T-cell (primary cell): ENCODE measurements at regions not wholly inside any gene's neighbourhood (a gene's known extent, or its start where the extent isn't known, plus 50 kb on each side); places are given as distances from the start of the nearest gene placed in this dataset.

Experiments used
- ATAC-seq, 4 experiments: fragments of 200-7000 bp in 3 of 4; fragments of 150-1000 bp in 1 of 4; cut with Tn5 transposase; replicated peaks in 1 of 4; 1 replicate in 3 of 4; 2 replicates in 1 of 4; pipeline ENCODE4 v1.10.0; 2021; ENCODE audit warnings: moderate library complexity in 3 of 4, mild to moderate bottlenecking in 2 of 4, moderate number of reproducible peaks in 1 of 4
- CTCF ChIA-PET, 2 donors: fragments of 300-600 bp; sonication (Branson Sonifier 250); formaldehyde crosslinking; loops; one replicate each; lab custom pipeline; 2022; ENCODE audit warnings: antibody characterized with exemption in 2 of 2; lab: Charles Lee
- POLR2A ChIA-PET, 2 donors: fragments of 300-600 bp; sonication (Branson Sonifier 250); formaldehyde crosslinking; loops; one replicate each; lab custom pipeline; 2022; ENCODE audit warnings: antibody characterized with exemption in 2 of 2; lab: Charles Lee
- DNase-seq, 35 experiments: peaks; one replicate each; pipeline versions ENCODE4 v3.0.0 to v3.0.0-alpha.2; 2013 to 2023
- H3K27ac ChIP-seq: one replicate; pipeline ENCODE4 v1.5.1; 2013; ENCODE audit warnings: low read length
- H3K27me3 ChIP-seq, 2 experiments: replicated peaks in 1 of 2; 1 replicate in 1 of 2; 2 replicates in 1 of 2; pipeline versions ENCODE4 v1.6.1 to v1.7.0; 2013; ENCODE audit warnings: low read length in 1 of 2, mixed read lengths in 1 of 2; ENCODE audit not compliant: control insufficient read depth in 2 of 2, insufficient read depth in 2 of 2; ENCODE audit errors: extremely low read depth in 1 of 2
- H3K36me3 ChIP-seq, 2 donors: 1 replicate in 1 of 2; 2 replicates in 1 of 2; pipeline versions ENCODE4 v1.6.1 to v1.7.0; 2013; ENCODE audit warnings: low read length in 1 of 2; ENCODE audit not compliant: control insufficient read depth in 2 of 2, insufficient read depth in 1 of 2; ENCODE audit errors: extremely low read depth in 1 of 2
- H3K4me1 ChIP-seq, 2 experiments: 1 replicate in 1 of 2; 2 replicates in 1 of 2; pipeline versions ENCODE4 v1.6.1 to v1.7.0; 2013; ENCODE audit warnings: low read length in 2 of 2, mixed read lengths in 1 of 2; ENCODE audit not compliant: insufficient read depth in 2 of 2, control insufficient read depth in 1 of 2; ENCODE audit errors: extremely low read depth in 1 of 2
- H3K4me3 ChIP-seq, 2 donors: 1 replicate in 1 of 2; 2 replicates in 1 of 2; pipeline versions ENCODE4 v1.5.1 to v1.7.0; 2013; ENCODE audit warnings: mild to moderate bottlenecking in 2 of 2, low read length in 1 of 2, moderate library complexity in 1 of 2; ENCODE audit not compliant: control insufficient read depth in 1 of 2; ENCODE audit errors: extremely low read depth in 1 of 2
- H3K9me3 ChIP-seq: 2 replicates; pipeline ENCODE4 v1.7.0; 2013
- H3K27ac Mint-ChIP-seq, 2 donors: one replicate each; pipeline ENCODE4 v1.8.0; 2020 to 2021; ENCODE audit warnings: mild to moderate bottlenecking in 2 of 2, mixed read lengths in 2 of 2
- H3K27me3 Mint-ChIP-seq, 2 donors: one replicate each; pipeline ENCODE4 v1.8.0; 2021 to 2022; ENCODE audit warnings: mixed read lengths in 2 of 2
- H3K36me3 Mint-ChIP-seq: one replicate; pipeline ENCODE4 v1.8.0; 2021; ENCODE audit warnings: mixed read lengths
- H3K4me1 Mint-ChIP-seq, 3 donors: one replicate each; pipeline ENCODE4 v1.8.0; 2020 to 2022; ENCODE audit warnings: mixed read lengths in 3 of 3, mild to moderate bottlenecking in 1 of 3
- H3K4me3 Mint-ChIP-seq, 3 donors: one replicate each; pipeline ENCODE4 v1.8.0; 2020 to 2022; ENCODE audit warnings: mild to moderate bottlenecking in 3 of 3, mixed read lengths in 3 of 3, moderate library complexity in 3 of 3
- H3K9me3 Mint-ChIP-seq, 3 donors: one replicate each; pipeline ENCODE4 v1.8.0; 2020 to 2022; ENCODE audit warnings: mixed read lengths in 3 of 3
- WGBS: methylation state at CpG from one replicate; pipeline ENCODE4 v1.1.5; 2013; ENCODE audit warnings: missing lambda C conversion rate; ENCODE audit not compliant: insufficient coverage; 5-methylcytosine and 5-hydroxymethylcytosine counted together

GRCh38 chr2:234587341-234588053 lies 90.6 kb upstream of the ARL4C start:
- H3K4me1 Mint-ChIP-seq = no peaks in the 10 kb centered on the region
- Histone ChIP-seq H3K4me1 (no peaks in the 10 kb centered on the region), H3K27me3 (peaks cover 0 to 12% of the 10 kb centered on the region in 2 experiments), H3K27ac (no peak overlapping the region), H3K9me3 (no peaks in the 10 kb centered on the region), H3K36me3 (no peaks in the 10 kb centered on the region), H3K4me3 (no peak overlapping the region)
- ChIA-PET CTCF (no interaction called here), POLR2A (no interaction called here)
- no peak overlapping the region for H3K4me3 Mint-ChIP-seq
- WGBS = 38% methylated on average over 1 of the region's 6 CpGs
- DNase-seq (no peak), ATAC-seq (no peak)
- no peaks in the 10 kb centered on the region for H3K9me3 Mint-ChIP-seq
- H3K27me3 Mint-ChIP-seq = peaks cover 26 to 31% of the 10 kb centered on the region in 2 donors
- H3K36me3 Mint-ChIP-seq = no peaks in the 10 kb centered on the region
- H3K27ac Mint-ChIP-seq = no peak overlapping the region

GRCh38 chr2:234583331-234583730 lies 86.5 kb upstream of the ARL4C start:
- DNase-seq = no peak
- POLR2A ChIA-PET = interaction anchor here in 1 of 2 donors (0.8 kb wide), 1 partner anchor 9 kb away, joined by 3 read pairs; no protein-coding TSS in a partner anchor
- CTCF ChIA-PET = no interaction called here

GRCh38 chr2:234580686-234581085 lies 83.8 kb upstream of the ARL4C start:
- ATAC-seq (no peak), DNase-seq (no peak)
- 80% methylated on average over 1 of the region's 5 CpGs for WGBS
- Mint-ChIP-seq H3K27ac (no peak overlapping the region), H3K36me3 (no peaks in the 10 kb centered on the region), H3K4me3 (no peak overlapping the region), H3K27me3 (peaks cover 16 to 21% of the 10 kb centered on the region in 2 donors), H3K4me1 (no peaks in the 10 kb centered on the region), H3K9me3 (no peaks in the 10 kb centered on the region)
- no peaks in the 10 kb centered on the region for H3K9me3 ChIP-seq
- ChIA-PET POLR2A (no interaction called here), CTCF (no interaction called here)
- no peaks in the 10 kb centered on the region for H3K4me1 ChIP-seq
- peaks cover 0 to 22% of the 10 kb centered on the region in 2 experiments for H3K27me3 ChIP-seq
- no peak overlapping the region for H3K27ac ChIP-seq
- H3K4me3 ChIP-seq = no peak overlapping the region
- H3K36me3 ChIP-seq = no peaks in the 10 kb centered on the region

More at GRCh38 chr2:234583331-234583730, 86.5 kb upstream of the ARL4C start:
- no peak overlapping the region for H3K27ac Mint-ChIP-seq
- no peaks in the 10 kb centered on the region for H3K4me1 ChIP-seq
- H3K4me3 Mint-ChIP-seq = no peak overlapping the region
- H3K27ac ChIP-seq = no peak overlapping the region
- WGBS = 78% methylated on average over 2 of the region's 4 CpGs
- no peak for ATAC-seq
- H3K36me3 ChIP-seq = no peaks in the 10 kb centered on the region
- peaks cover 0 to 22% of the 10 kb centered on the region in 2 experiments for H3K27me3 ChIP-seq
- no peaks in the 10 kb centered on the region for H3K4me1 Mint-ChIP-seq
- no peaks in the 10 kb centered on the region for H3K9me3 Mint-ChIP-seq
- no peaks in the 10 kb centered on the region for H3K36me3 Mint-ChIP-seq
- H3K4me3 ChIP-seq = no peak overlapping the region
- H3K9me3 ChIP-seq = no peaks in the 10 kb centered on the region
- peaks cover 15 to 21% of the 10 kb centered on the region in 2 donors for H3K27me3 Mint-ChIP-seq

- peaks cover 0 to 22% of the 10 kb centered on the region in 2 experiments for H3K27me3 ChIP-seq
- H3K9me3 ChIP-seq = no peaks in the 10 kb centered on the region
- H3K36me3 ChIP-seq = no peaks in the 10 kb centered on the region
- 78% methylated on average over 9 of the region's 10 CpGs for WGBS
- Mint-ChIP-seq H3K4me1 (no peaks in the 10 kb centered on the region), H3K27ac (no peak overlapping the region), H3K36me3 (no peaks in the 10 kb centered on the region), H3K9me3 (no peaks in the 10 kb centered on the region), H3K4me3 (no peak overlapping the region), H3K27me3 (peaks cover 16 to 22% of the 10 kb centered on the region in 2 donors)
- DNase-seq (no peak), ATAC-seq (no peak)
- H3K4me1 ChIP-seq = no peaks in the 10 kb centered on the region
- ChIA-PET POLR2A (no interaction called here), CTCF (interaction anchor here in 1 of 2 donors (0.6 kb wide), 1 partner anchor 34 kb away, joined by 7 read pairs; no protein-coding TSS in a partner anchor)
- H3K27ac ChIP-seq = no peak overlapping the region
- H3K4me3 ChIP-seq = no peak overlapping the region
These were observed 82.5 kb upstream of the ARL4C start for GRCh38 chr2:234579231-234579962.

GRCh38 chr2:234578389-234578788 lies 81.5 kb upstream of the ARL4C start:
- Histone ChIP-seq H3K4me3 (no peak overlapping the region), H3K36me3 (no peaks in the 10 kb centered on the region), H3K4me1 (no peaks in the 10 kb centered on the region), H3K27me3 (peaks cover 0 to 24% of the 10 kb centered on the region in 2 experiments), H3K9me3 (no peaks in the 10 kb centered on the region), H3K27ac (no peak overlapping the region)
- Mint-ChIP-seq H3K4me1 (no peaks in the 10 kb centered on the region), H3K36me3 (no peaks in the 10 kb centered on the region), H3K9me3 (no peaks in the 10 kb centered on the region), H3K27me3 (peaks cover 15 to 20% of the 10 kb centered on the region in 2 donors), H3K4me3 (no peak overlapping the region), H3K27ac (no peak overlapping the region)
- ATAC-seq (no peak), DNase-seq (no peak)
- POLR2A ChIA-PET = no interaction called here
- CTCF ChIA-PET = interaction anchor here in 1 of 2 donors (0.6 kb wide), 1 partner anchor 33 kb away, joined by 7 read pairs; no protein-coding TSS in a partner anchor
- WGBS = 86% methylated on average over 2 of the region's 2 CpGs

- H3K4me1 Mint-ChIP-seq = peaks cover 0 to 2% (median 0%) of the 10 kb centered on the region in 3 donors
- no peak overlapping the region for H3K4me3 Mint-ChIP-seq
- H3K27ac ChIP-seq = no peak overlapping the region
- CTCF ChIA-PET = no interaction called here
- no peaks in the 10 kb centered on the region for H3K9me3 ChIP-seq
- H3K27me3 ChIP-seq = peaks cover 0 to 26% of the 10 kb centered on the region in 2 experiments
- H3K36me3 Mint-ChIP-seq = no peaks in the 10 kb centered on the region
- H3K36me3 ChIP-seq = no peaks in the 10 kb centered on the region
- H3K4me1 ChIP-seq = no peaks in the 10 kb centered on the region
- ATAC-seq (no peak), DNase-seq (no peak)
- no peak overlapping the region for H3K4me3 ChIP-seq
- POLR2A ChIA-PET = interaction anchor here in 1 of 2 donors (0.6 kb wide), 1 partner anchor 266 kb away, joined by 4 read pairs; no protein-coding TSS in a partner anchor
- WGBS = 31% methylated on average over 3 of the region's 5 CpGs
- H3K27ac Mint-ChIP-seq = no peak overlapping the region
- H3K27me3 Mint-ChIP-seq = peaks cover 19 to 20% of the 10 kb centered on the region in 2 donors
- no peaks in the 10 kb centered on the region for H3K9me3 Mint-ChIP-seq
These were observed 80.3 kb upstream of the ARL4C start for GRCh38 chr2:234577191-234577590.
